ENCODE measurements at regions not wholly inside any gene's neighbourhood (a gene's known extent, or its start where the extent isn't known, plus 50 kb on each side); places are given as distances from the start of the nearest gene placed in this dataset.
A peak's percentile ranks its signal among the peaks of the same experiment; 100 is the strongest.

GRCh38 chr7:46654546-46655443 lies 733.7 kb upstream of the IGFBP3 start:
- ATAC-seq (no peak), DNase-seq (ENCODE audit: low spot score in 2 of 2) (no peak)
- Mint-ChIP-seq H3K4me1 (no peaks in the 10 kb centered on the region), H3K27ac (no peak overlapping the region), H3K9me3 (peaks cover 16% of the 10 kb centered on the region), H3K36me3 (no peaks in the 10 kb centered on the region), H3K4me3 (no peak overlapping the region)

- Mint-ChIP-seq H3K4me3 (no peak overlapping the region), H3K27ac (no peak overlapping the region), H3K4me1 (no peaks in the 10 kb centered on the region), H3K9me3 (peaks cover 13% of the 10 kb centered on the region), H3K36me3 (no peaks in the 10 kb centered on the region)
- ATAC-seq (no peak), DNase-seq (ENCODE audit: low spot score in 2 of 2) (no peak)
These were observed 732.8 kb upstream of the IGFBP3 start for GRCh38 chr7:46653848-46654247.

DNA sequence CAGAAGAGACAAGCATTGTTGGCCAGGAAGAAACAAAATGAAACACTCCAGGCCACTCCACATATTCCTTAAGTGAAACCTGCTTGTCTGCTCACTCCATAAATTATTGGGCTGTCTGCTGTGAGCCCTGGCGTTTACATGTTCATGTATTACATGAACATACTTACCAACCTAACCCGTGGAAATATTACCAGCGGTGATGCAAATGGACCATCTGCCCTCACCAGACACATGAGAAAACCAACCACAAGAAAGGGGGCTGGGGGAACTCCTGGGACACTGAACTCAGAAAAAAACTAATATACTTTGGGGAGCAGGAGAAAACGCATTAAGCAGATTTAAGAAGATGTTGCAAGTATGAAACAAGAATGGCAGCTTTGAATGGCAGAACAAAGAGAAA lies 731.2 kb upstream of the IGFBP3 start:
- no peak for ATAC-seq
- H3K4me1 Mint-ChIP-seq: no peaks in the 10 kb centered on the region
- no peak for DNase-seq (ENCODE audit: low spot score in 2 of 2)
- no peak overlapping the region for H3K4me3 Mint-ChIP-seq
- H3K27ac Mint-ChIP-seq: no peak overlapping the region
- H3K36me3 Mint-ChIP-seq: no peaks in the 10 kb centered on the region
- H3K9me3 Mint-ChIP-seq: peaks cover 13% of the 10 kb centered on the region

GRCh38 chr7:46651561-46652088 lies 730.6 kb upstream of the IGFBP3 start:
- H3K9me3 Mint-ChIP-seq: peaks cover 12% of the 10 kb centered on the region

GRCh38 chr7:46651070-46651469 lies 730.0 kb upstream of the IGFBP3 start:
- no peak overlapping the region for H3K4me3 Mint-ChIP-seq
- no peaks in the 10 kb centered on the region for H3K36me3 Mint-ChIP-seq
- H3K4me1 Mint-ChIP-seq: no peaks in the 10 kb centered on the region
- DNase-seq (ENCODE audit: low spot score in 2 of 2) (no peak), ATAC-seq (no peak)
- no peak overlapping the region for H3K27ac Mint-ChIP-seq
- H3K9me3 Mint-ChIP-seq: peaks cover 14% of the 10 kb centered on the region

More at GRCh38 chr7:46651561-46652088, 730.6 kb upstream of the IGFBP3 start:
- no peak for ATAC-seq
- DNase-seq (ENCODE audit: low spot score in 2 of 2): no peak
- no peak overlapping the region for H3K27ac Mint-ChIP-seq
- H3K36me3 Mint-ChIP-seq: no peaks in the 10 kb centered on the region
- H3K4me3 Mint-ChIP-seq: no peak overlapping the region
- no peaks in the 10 kb centered on the region for H3K4me1 Mint-ChIP-seq

GRCh38 chr7:46649876-46650275 lies 728.8 kb upstream of the IGFBP3 start:
- Mint-ChIP-seq H3K4me3 (no peak overlapping the region), H3K36me3 (no peaks in the 10 kb centered on the region), H3K4me1 (no peaks in the 10 kb centered on the region), H3K27ac (no peak overlapping the region), H3K9me3 (peaks cover 13% of the 10 kb centered on the region)
- ATAC-seq: no peak
- no peak for DNase-seq (ENCODE audit: low spot score in 2 of 2)

DNA sequence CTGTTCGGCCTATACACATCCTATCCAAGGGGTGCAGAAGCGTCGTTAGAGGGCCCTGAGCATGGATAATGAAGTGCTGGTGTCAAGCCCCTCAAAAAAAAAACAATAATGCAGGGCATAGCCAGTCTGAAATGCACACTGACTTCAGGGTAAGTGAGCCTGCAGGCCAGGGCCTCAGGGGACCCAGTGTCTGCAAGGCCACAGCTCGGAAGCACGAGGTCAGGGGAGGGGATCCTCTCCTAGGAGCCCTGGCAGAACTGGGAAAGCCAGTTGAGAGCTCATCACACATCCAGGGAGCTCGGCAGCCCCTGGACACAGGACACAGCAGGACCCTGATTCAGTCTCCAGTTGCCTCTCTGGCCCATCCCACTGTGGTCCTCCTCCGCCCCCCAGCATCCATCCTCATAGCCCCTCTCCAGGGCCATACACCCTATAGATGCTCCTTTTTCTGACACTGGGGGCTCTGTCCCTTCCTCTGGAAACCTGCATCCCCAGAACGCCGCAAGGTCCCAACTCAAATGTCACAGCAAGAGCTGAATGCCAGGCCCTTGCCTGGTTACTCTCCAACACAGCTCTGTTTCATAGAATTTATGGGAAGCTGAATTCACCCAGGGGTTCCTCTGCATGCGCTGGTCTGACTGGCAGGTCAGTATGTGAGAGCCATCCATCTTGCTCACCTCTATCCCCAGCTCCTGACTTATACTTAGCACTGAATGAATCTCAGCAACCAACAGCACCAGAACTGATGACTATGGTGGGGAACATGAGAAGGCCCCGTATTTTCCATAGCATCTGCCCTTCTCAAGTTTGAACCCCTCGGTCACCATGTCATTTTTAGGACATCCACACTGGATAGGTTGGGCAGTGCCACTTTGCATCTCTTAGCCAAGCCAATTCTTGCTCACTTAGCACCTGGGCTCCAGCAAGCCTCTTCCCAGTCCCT lies 717.0 kb upstream of the IGFBP3 start:
- DNase-seq (ENCODE audit: low spot score in 2 of 2) (no peak), ATAC-seq (peak; percentile 16)
- Mint-ChIP-seq H3K36me3 (no peaks in the 10 kb centered on the region), H3K9me3 (peaks cover 18% of the 10 kb centered on the region), H3K4me3 (no peak overlapping the region), H3K27ac (no peak overlapping the region), H3K4me1 (no peaks in the 10 kb centered on the region)

GRCh38 chr7:46636022-46636421 lies 715.0 kb upstream of the IGFBP3 start:
- ATAC-seq (no peak), DNase-seq (ENCODE audit: low spot score in 2 of 2) (no peak)
- Mint-ChIP-seq H3K36me3 (no peaks in the 10 kb centered on the region), H3K27ac (no peak overlapping the region), H3K4me3 (no peak overlapping the region), H3K9me3 (peaks cover 14% of the 10 kb centered on the region), H3K4me1 (no peaks in the 10 kb centered on the region)

- Mint-ChIP-seq H3K9me3 (peaks cover 14% of the 10 kb centered on the region), H3K36me3 (no peaks in the 10 kb centered on the region), H3K4me1 (no peaks in the 10 kb centered on the region), H3K4me3 (no peak overlapping the region), H3K27ac (no peak overlapping the region)
- DNase-seq (ENCODE audit: low spot score in 2 of 2) (no peak), ATAC-seq (no peak)
These were observed 712.7 kb upstream of the IGFBP3 start for GRCh38 chr7:46633630-46634240.

GRCh38 chr7:46633200-46633599 lies 712.1 kb upstream of the IGFBP3 start:
- H3K36me3 Mint-ChIP-seq: no peaks in the 10 kb centered on the region
- DNase-seq (ENCODE audit: low spot score in 2 of 2): no peak
- H3K27ac Mint-ChIP-seq: no peak overlapping the region
- no peak for ATAC-seq
- no peak overlapping the region for H3K4me3 Mint-ChIP-seq
- H3K9me3 Mint-ChIP-seq: peaks cover 14% of the 10 kb centered on the region
- no peaks in the 10 kb centered on the region for H3K4me1 Mint-ChIP-seq

DNA sequence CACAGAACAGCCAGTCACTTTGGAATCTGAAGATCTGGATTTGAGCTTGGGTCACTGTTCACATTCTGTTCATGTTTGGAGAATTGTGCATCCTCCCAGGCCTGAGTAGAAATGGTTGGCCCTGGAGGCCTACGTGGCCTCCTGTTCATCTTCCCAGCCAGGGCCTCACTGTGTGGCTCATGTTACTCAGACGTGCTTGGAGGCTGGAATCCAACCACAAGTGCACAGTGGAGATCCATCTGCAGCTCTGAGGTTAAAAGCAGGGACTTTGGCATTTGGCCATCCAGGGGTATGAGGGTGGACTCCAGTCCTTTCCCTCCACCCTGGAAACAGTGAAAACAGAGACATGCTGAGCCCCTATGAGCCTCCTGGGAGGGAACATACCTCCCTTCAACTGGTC lies 709.0 kb upstream of the IGFBP3 start:
- no peaks in the 10 kb centered on the region for H3K4me1 Mint-ChIP-seq
- H3K9me3 Mint-ChIP-seq: peaks cover 11% of the 10 kb centered on the region
- H3K36me3 Mint-ChIP-seq: no peaks in the 10 kb centered on the region
- DNase-seq (ENCODE audit: low spot score in 2 of 2) (no peak), ATAC-seq (no peak)
- H3K27ac Mint-ChIP-seq: no peak overlapping the region
- no peak overlapping the region for H3K4me3 Mint-ChIP-seq

DNA sequence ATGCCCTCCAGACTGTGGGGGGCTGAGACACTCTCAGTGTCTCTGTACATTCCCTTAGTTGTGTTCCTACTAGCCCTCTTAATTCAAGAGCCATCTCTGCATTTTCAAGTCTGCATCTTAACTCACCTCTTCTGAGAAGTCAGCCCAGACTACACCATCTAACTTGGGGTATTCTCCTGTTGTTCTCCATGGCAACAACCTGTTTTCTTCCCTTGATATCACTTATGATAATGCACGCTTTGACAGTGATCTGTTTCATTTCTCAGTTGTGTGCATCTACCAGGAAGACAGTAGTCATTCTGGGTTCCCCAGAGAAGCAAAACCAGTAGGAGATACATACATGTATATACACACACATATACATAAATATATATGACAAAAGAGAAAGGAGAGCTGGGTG lies 707.3 kb upstream of the IGFBP3 start:
- no peak overlapping the region for H3K4me3 Mint-ChIP-seq

DNA sequence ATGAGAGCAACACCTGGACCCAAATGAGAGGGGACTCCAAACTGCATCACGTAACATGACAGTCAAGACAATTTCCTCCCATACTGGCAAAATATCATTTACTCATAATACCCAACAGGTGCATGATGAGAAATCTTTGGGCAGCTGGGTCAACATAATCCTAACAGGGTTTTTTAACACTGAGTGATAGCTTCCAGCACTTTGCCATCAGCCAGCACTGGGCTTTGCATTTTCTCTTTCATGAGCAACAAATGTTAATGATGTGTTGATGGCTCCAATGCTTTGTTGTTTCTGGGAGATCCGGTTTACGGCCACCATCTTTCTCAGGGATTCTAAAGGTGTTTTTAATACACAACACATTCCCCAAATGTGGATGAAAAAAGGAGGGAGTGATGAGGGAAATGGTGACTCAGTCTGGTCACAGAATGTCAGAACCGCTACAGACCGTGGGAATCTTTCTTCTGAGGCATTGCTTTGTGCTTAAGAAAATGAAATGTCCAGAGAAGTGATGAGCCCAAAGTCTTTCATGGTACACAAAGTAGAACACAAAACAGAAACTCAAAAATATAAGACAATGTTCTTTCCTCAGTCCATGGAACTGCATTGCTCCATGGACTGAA lies 705.7 kb upstream of the IGFBP3 start:
- H3K4me1 Mint-ChIP-seq: no peaks in the 10 kb centered on the region
- no peak overlapping the region for H3K4me3 Mint-ChIP-seq
- no peaks in the 10 kb centered on the region for H3K36me3 Mint-ChIP-seq
- no peak overlapping the region for H3K27ac Mint-ChIP-seq
- ATAC-seq: no peak
- no peak for DNase-seq (ENCODE audit: low spot score in 2 of 2)
- peaks cover 6% of the 10 kb centered on the region for H3K9me3 Mint-ChIP-seq

More for the DNA sequence above, 707.3 kb upstream of the IGFBP3 start:
- Mint-ChIP-seq H3K27ac (no peak overlapping the region), H3K4me1 (no peaks in the 10 kb centered on the region), H3K36me3 (no peaks in the 10 kb centered on the region), H3K9me3 (peaks cover 6% of the 10 kb centered on the region)
- DNase-seq (ENCODE audit: low spot score in 2 of 2): no peak
- ATAC-seq: no peak

DNA sequence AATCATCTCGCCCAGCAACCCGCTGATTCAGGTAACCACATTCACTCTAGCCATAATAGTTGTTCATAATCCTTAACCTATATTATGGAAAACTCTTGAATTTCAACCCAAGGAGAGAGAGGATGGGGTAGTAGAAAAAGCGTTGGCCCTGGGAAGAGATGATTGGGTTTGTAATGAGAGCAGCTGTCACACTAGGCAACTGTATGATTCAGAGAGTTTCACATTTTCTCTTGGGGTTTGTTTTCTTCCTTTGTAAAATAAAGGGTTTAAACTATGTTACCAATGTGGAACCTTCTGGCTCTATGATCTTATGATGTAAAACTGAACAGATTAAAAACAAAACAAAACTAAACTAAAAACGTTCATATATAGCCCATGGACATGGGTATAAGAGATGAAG lies 705.2 kb upstream of the IGFBP3 start:
- no peak overlapping the region for H3K4me3 Mint-ChIP-seq
- H3K27ac Mint-ChIP-seq: no peak overlapping the region
- DNase-seq (ENCODE audit: low spot score in 2 of 2) (no peak), ATAC-seq (no peak)
- H3K9me3 Mint-ChIP-seq: peaks cover 6% of the 10 kb centered on the region
- no peaks in the 10 kb centered on the region for H3K4me1 Mint-ChIP-seq
- H3K36me3 Mint-ChIP-seq: no peaks in the 10 kb centered on the region

DNA sequence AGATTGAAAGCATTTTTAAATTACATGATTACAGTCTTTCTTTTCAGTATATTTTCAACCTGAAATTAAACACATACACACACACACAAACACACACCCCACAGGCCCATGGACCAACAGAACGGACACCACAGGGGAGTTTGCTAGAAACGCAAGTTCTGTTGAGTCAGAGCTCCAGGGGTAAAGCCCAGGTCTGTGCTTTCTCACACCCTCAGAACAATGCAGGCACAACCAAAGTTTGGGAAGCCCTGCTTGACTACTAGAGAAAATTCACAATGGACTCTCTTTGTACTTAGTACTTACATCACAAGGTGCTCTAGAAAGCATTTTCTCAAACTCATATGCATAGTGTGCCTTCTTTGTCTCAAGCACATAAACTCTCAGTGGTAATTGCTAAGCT lies 704.0 kb upstream of the IGFBP3 start:
- ATAC-seq (no peak), DNase-seq (ENCODE audit: low spot score in 2 of 2) (no peak)
- no peaks in the 10 kb centered on the region for H3K4me1 Mint-ChIP-seq
- peaks cover 7% of the 10 kb centered on the region for H3K9me3 Mint-ChIP-seq
- no peak overlapping the region for H3K4me3 Mint-ChIP-seq
- no peak overlapping the region for H3K27ac Mint-ChIP-seq
- no peaks in the 10 kb centered on the region for H3K36me3 Mint-ChIP-seq
